ENCODE measurements at regions not wholly inside any gene's neighbourhood (a gene's known extent, or its start where the extent isn't known, plus 50 kb on each side); places are given as distances from the start of the nearest gene placed in this dataset.

DNA sequence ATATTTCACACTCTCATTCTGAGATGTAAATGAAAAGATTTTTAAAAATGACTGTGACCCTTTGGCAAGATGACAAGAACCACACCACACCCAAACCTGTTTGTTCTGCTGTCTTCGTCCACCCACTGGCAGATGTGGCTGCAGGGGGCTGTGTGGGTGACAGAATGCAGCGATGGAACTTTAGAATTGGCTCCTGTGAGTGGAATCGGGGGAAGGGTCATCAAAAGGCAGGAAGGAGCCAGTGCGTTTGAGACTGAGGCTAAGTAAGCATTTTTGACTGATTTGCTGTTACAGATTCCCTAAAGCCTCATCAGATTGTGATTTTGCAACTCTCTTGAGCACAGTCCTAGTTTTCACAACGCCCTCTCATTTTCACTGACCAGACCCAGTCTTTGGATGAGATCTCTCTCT is 111.2 kb upstream of the ADGRL2 start:
- intact Hi-C loops (cut with DNase I; ENCODE audit: low total_unique reads): no loop called here
- 44 to 70% (median 62%) methylated on average over 5 of the region's 5 CpGs for WGBS, 5 donors
- no peak for DNase-seq
- peaks cover 0 to 17% (median 11%) of the 10 kb centered on the region in 8 donors for H3K9me3 ChIP-seq
- no peaks in the 10 kb centered on the region for H3K36me3 ChIP-seq
- no peaks in the 10 kb centered on the region for H3K4me1 ChIP-seq
- no peaks in the 10 kb centered on the region for H3K27me3 ChIP-seq (replicated peaks in 1 of 7)
- no peak overlapping the region for H3K4me3 ChIP-seq
- no peak overlapping the region for H3K27ac ChIP-seq
- TF ChIP-seq, protein P1, sequence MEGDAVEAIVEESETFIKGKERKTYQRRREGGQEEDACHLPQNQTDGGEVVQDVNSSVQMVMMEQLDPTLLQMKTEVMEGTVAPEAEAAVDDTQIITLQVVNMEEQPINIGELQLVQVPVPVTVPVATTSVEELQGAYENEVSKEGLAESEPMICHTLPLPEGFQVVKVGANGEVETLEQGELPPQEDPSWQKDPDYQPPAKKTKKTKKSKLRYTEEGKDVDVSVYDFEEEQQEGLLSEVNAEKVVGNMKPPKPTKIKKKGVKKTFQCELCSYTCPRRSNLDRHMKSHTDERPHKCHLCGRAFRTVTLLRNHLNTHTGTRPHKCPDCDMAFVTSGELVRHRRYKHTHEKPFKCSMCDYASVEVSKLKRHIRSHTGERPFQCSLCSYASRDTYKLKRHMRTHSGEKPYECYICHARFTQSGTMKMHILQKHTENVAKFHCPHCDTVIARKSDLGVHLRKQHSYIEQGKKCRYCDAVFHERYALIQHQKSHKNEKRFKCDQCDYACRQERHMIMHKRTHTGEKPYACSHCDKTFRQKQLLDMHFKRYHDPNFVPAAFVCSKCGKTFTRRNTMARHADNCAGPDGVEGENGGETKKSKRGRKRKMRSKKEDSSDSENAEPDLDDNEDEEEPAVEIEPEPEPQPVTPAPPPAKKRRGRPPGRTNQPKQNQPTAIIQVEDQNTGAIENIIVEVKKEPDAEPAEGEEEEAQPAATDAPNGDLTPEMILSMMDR (IDR thresholded peaks at IDR 0.05 in 8 of 11, conservative IDR thresholded peaks at IDR 0.05 in 3 of 11): no peak
- TF ChIP-seq POLR2A (IDR thresholded peaks at IDR 0.05): no peak
- TF ChIP-seq POLR2AphosphoS5 (IDR thresholded peaks at IDR 0.05): no peak

DNA sequence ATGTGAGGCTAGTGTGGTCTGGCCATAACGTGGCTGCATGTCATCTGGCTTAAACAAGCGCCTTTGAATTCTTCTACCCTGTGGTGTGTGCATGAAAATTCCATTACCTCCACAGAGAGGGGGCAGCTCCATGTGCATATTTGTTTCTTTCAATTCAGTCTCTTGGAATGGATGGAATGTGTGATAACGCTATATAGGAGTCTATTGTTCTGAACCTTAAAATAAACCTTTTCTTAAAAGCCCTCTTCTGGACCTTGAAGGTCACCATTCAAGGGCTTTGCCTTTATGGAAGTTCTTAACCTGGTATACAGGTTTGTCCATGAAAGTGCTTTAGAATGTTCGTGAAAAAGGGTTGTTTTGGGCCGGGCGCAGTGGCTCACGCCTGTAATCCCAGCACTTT is 118.2 kb upstream of the ADGRL2 start:
- no peaks in the 10 kb centered on the region for H3K36me3 ChIP-seq
- H3K4me3 ChIP-seq: no peak overlapping the region
- WGBS, 5 donors: 84 to 92% (median 86%) methylated on average over 7 of the region's 7 CpGs
- H3K4me1 ChIP-seq: peaks cover 0 to 8% (median 0%) of the 10 kb centered on the region in 6 donors
- intact Hi-C loops (cut with DNase I; ENCODE audit: low total_unique reads): no loop called here
- H3K9me3 ChIP-seq: peaks cover 0 to 10% (median 2%) of the 10 kb centered on the region in 8 donors
- H3K27ac ChIP-seq: no peak overlapping the region
- no peak for DNase-seq
- TF ChIP-seq POLR2A (IDR thresholded peaks at IDR 0.05): no peak
- TF ChIP-seq, protein P1 (IDR thresholded peaks at IDR 0.05 in 8 of 11, conservative IDR thresholded peaks at IDR 0.05 in 3 of 11): no peak
- no peak for TF ChIP-seq POLR2AphosphoS5 (IDR thresholded peaks at IDR 0.05)
- no peaks in the 10 kb centered on the region for H3K27me3 ChIP-seq (replicated peaks in 1 of 7)

DNA sequence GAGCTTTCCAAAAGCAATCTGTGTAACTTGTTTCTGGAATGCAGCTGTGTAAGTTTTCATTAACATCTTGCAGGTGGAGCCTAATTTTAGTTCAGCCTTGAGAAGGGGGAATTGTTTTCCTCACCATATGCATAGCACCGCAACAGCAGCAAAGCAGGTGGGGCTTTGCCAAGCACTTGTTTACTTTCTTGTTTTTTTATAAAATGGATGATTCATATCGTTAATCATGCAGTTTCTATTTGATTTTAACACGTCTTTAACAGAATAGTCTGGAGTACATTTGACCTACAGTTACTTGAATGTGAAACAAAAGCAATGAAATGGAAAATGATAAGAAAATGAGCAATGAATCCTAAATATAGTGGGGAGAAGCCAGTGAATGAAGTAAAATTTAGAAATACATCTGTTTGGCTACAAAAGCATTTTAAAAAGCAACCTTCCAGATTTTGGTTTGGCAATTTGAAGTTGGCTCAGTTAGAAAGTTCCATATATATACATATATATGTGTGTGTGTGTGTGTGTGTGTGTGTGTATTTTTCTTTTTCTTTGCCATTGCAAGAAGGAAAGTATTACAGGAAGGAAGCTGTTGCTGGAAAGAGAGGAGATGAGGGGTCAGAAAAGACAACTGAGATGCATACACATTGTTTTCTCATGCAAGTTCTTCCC is 119.0 kb upstream of the ADGRL2 start:
- intact Hi-C loops (cut with DNase I; ENCODE audit: low total_unique reads): no loop called here
- Histone ChIP-seq H3K4me3 (no peak overlapping the region), H3K27ac (no peak overlapping the region), H3K4me1 (peaks cover 0 to 8% (median 0%) of the 10 kb centered on the region in 6 donors), H3K27me3 (replicated peaks in 1 of 7) (no peaks in the 10 kb centered on the region), H3K9me3 (peaks cover 0 to 6% (median 0%) of the 10 kb centered on the region in 8 donors), H3K36me3 (no peaks in the 10 kb centered on the region)
- TF ChIP-seq POLR2AphosphoS5 (IDR thresholded peaks at IDR 0.05): no peak
- TF ChIP-seq POLR2A (IDR thresholded peaks at IDR 0.05): no peak
- TF ChIP-seq, protein P1 (IDR thresholded peaks at IDR 0.05 in 8 of 11, conservative IDR thresholded peaks at IDR 0.05 in 3 of 11): no peak
- no peak for DNase-seq
- 29 to 50% (median 43%) methylated on average over 3 of the region's 3 CpGs for WGBS, 5 donors

DNA sequence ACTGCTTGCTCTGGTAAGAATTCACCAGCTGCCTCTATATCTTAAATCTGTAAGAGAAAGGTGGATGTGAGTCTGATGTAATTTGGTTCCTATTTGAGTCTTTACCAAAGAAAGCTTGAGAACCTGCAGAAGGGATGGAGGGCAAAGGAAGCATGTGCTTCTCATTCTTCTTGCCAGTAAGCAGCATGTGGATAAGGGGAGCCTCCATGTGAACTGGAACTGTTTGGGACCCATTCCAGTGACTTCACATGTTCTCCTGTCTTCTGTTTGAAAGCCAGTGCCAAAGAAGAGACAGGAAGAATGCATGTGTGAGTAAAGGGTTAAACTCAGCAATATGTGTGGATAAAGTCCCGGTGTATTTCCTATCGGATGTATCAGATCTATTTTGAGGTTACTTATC is 119.6 kb upstream of the ADGRL2 start:
- Histone ChIP-seq H3K36me3 (no peaks in the 10 kb centered on the region), H3K4me3 (no peak overlapping the region), H3K27me3 (replicated peaks in 1 of 7) (no peaks in the 10 kb centered on the region), H3K27ac (no peak overlapping the region), H3K9me3 (no peaks in the 10 kb centered on the region), H3K4me1 (peaks cover 0 to 8% (median 0%) of the 10 kb centered on the region in 6 donors)
- TF ChIP-seq, protein P1 (IDR thresholded peaks at IDR 0.05 in 8 of 11, conservative IDR thresholded peaks at IDR 0.05 in 3 of 11): no peak
- TF ChIP-seq POLR2AphosphoS5 (IDR thresholded peaks at IDR 0.05) (no peak), POLR2A (IDR thresholded peaks at IDR 0.05) (no peak)
- intact Hi-C loops (cut with DNase I; ENCODE audit: low total_unique reads): no loop called here
- WGBS, 5 donors: 48 to 67% (median 55%) methylated on average over 2 of the region's 2 CpGs
- DNase-seq: no peak
